A549 (cell line): ENCODE measurements at regions not wholly inside any gene's neighbourhood (a gene's known extent, or its start where the extent isn't known, plus 50 kb on each side); places are given as distances from the start of the nearest gene placed in this dataset.

Experiments
- ATAC-seq, 2 experiments: fragments of 200-7000 bp in 1 of 2; fragments of >200 bp in 1 of 2; cut with Nextera tagmentation in 1 of 2; cut with Tn5 transposase in 1 of 2; 3 replicates each; pipeline versions ENCODE4 v1.8.0 to v1.9.1; 2018 to 2020; ENCODE audit warnings: mild to moderate bottlenecking in 1 of 2, moderate library complexity in 1 of 2
- CTCF ChIA-PET: fragments of 300-600 bp; sonication (Branson Sonifier 250); formaldehyde crosslinking; extraction: SDS; loops from one replicate; lab custom pipeline; 2021; ENCODE audit warnings: antibody characterized with exemption, inconsistent platforms; lab: Yijun Ruan, JAX
- POLR2A ChIA-PET: fragments of 350-600 bp; formaldehyde crosslinking; extraction: SDS; loops from one replicate; lab custom pipeline; 2021; ENCODE audit warnings: antibody characterized with exemption, inconsistent platforms; lab: Yijun Ruan, JAX
- DNase-seq, 2 experiments: peaks; one replicate each; pipeline versions ENCODE4 v3.0.0 to v3.0.0-alpha.2; 2011 to 2016; ENCODE audit warnings: low read depth in 1 of 2, low spot score in 1 of 2
- FAIRE-seq: peaks from 2 replicates; lab custom pipeline; 2011; peaks lifted over from hg19 to GRCh38; lab: Jason Lieb, UNC
- H3K27ac ChIP-seq, 2 experiments: fragments of >200 bp; sonication (Bioruptor Twin); formaldehyde crosslinking; 3 replicates each; pipeline ENCODE4 v1.5.1; 2016 to 2017
- H3K4me1 ChIP-seq: fragments of >200 bp; sonication (Bioruptor Twin); formaldehyde crosslinking; 3 replicates; pipeline ENCODE4 v1.6.1; 2016
- H3K4me2 ChIP-seq: fragments of >200 bp; sonication (Bioruptor Twin); formaldehyde crosslinking; 3 replicates; pipeline ENCODE4 v1.6.1; 2016
- H3K4me3 ChIP-seq: fragments of >200 bp; sonication (Bioruptor Twin); formaldehyde crosslinking; 3 replicates; pipeline ENCODE4 v1.5.1; 2016
- H3K9me3 ChIP-seq: fragments of >200 bp; sonication (Bioruptor Twin); formaldehyde crosslinking; 3 replicates; pipeline ENCODE4 v1.6.1; 2016
- BHLHE40 ChIP-seq: IDR thresholded peaks from 2 replicates; pipeline ENCODE4 v1.6.1; 2012; ENCODE audit warnings: low read depth, low read length, inconsistent platforms
- CHD2 ChIP-seq: fragments of 150-350 bp; IDR thresholded peaks from 2 replicates; pipeline ENCODE4 v1.6.1; 2014; ENCODE audit warnings: low read length; ENCODE audit not compliant: partially characterized antibody
- CTCF ChIP-seq: fragments of >200 bp; sonication (Bioruptor Twin); formaldehyde crosslinking; IDR thresholded peaks from 3 replicates; pipeline ENCODE4 v1.5.1; 2016
- EHMT2 ChIP-seq: fragments of 200-600 bp; sonication (generic); IDR thresholded peaks from 2 replicates; pipeline ENCODE4 v1.6.1; 2016; ENCODE audit warnings: antibody characterized with exemption, low read depth, mild to moderate bottlenecking, moderate library complexity
- ESRRA ChIP-seq: fragments of 150-350 bp; IDR thresholded peaks from 2 replicates; pipeline ENCODE4 v1.6.1; 2014; ENCODE audit warnings: mild to moderate bottlenecking, low read length, borderline replicate concordance
- GATA3 ChIP-seq: IDR thresholded peaks from 2 replicates; pipeline ENCODE4 v1.6.1; 2012; ENCODE audit warnings: borderline replicate concordance
- HOXA7 ChIP-seq: fragments of 250-450 bp; sonication (Bioruptor Pico); IDR thresholded peaks from 2 replicates; pipeline ENCODE4 v1.5.0; 2020; ENCODE audit warnings: mild to moderate bottlenecking, moderate library complexity
- KDM5A ChIP-seq: fragments of 200-600 bp; sonication (generic); IDR thresholded peaks from 2 replicates; pipeline ENCODE4 v1.6.1; 2016; ENCODE audit warnings: antibody characterized with exemption, mild to moderate bottlenecking
- MAFK ChIP-seq: fragments of 450-650 bp; IDR thresholded peaks from 2 replicates; pipeline ENCODE4 v1.6.1; 2014; ENCODE audit not compliant: partially characterized antibody
- NPAS2 ChIP-seq: fragments of 250-450 bp; sonication (Bioruptor Pico); IDR thresholded peaks from 2 replicates; pipeline ENCODE4 v1.8.0; 2022; ENCODE audit warnings: mild to moderate bottlenecking, moderate library complexity, borderline replicate concordance
- PHF8 ChIP-seq: fragments of 200-600 bp; sonication (generic); IDR thresholded peaks from 2 replicates; pipeline ENCODE4 v1.6.1; 2016; ENCODE audit warnings: low read depth, mild to moderate bottlenecking, antibody characterized with exemption, moderate library complexity, borderline replicate concordance
- RARB ChIP-seq: fragments of 250-450 bp; sonication (Bioruptor Pico); IDR thresholded peaks from 2 replicates; pipeline ENCODE4 v1.8.0; 2021; ENCODE audit warnings: mild to moderate bottlenecking, moderate library complexity
- RCOR1 ChIP-seq: fragments of 150-350 bp; IDR thresholded peaks from 2 replicates; pipeline ENCODE4 v1.6.1; 2014; ENCODE audit warnings: antibody characterized with exemption, low read length, low read depth
- RFX5 ChIP-seq: fragments of 450-650 bp; IDR thresholded peaks from 2 replicates; pipeline ENCODE4 v1.7.1; 2014; ENCODE audit warnings: antibody characterized with exemption, mild to moderate bottlenecking, moderate library complexity
- SREBF2 ChIP-seq: fragments of 450-650 bp; IDR thresholded peaks from 2 replicates; pipeline ENCODE4 v1.6.1; 2014; ENCODE audit warnings: mild to moderate bottlenecking, moderate library complexity
- TP53 ChIP-seq: fragments of 250-450 bp; sonication (Bioruptor Pico); IDR thresholded peaks from 2 replicates; pipeline ENCODE4 v1.5.0; 2021; ENCODE audit warnings: mild to moderate bottlenecking, moderate library complexity
- WGBS: methylation state at CpG from one replicate; pipeline ENCODE4 v1.1.6; 2017; ENCODE audit errors: missing lambda C conversion rate; 5-methylcytosine and 5-hydroxymethylcytosine counted together
- TF ChIP-seq, protein P1 (sequence below): IDR thresholded peaks from 2 replicates; pipeline ENCODE4 v1.6.1; 2012; ENCODE audit warnings: low read depth, borderline replicate concordance
- TF ChIP-seq, protein P2 (sequence below): fragments of 200-600 bp; sonication (generic); IDR thresholded peaks from 2 replicates; pipeline ENCODE4 v1.6.1; 2016; ENCODE audit warnings: antibody characterized with exemption, mild to moderate bottlenecking, moderate library complexity
- TF ChIP-seq, protein P3 (sequence below): fragments of 250-450 bp; sonication (Bioruptor Pico); IDR thresholded peaks from 2 replicates; pipeline ENCODE4 v1.5.0; 2020; ENCODE audit warnings: low read depth, mild to moderate bottlenecking, moderate library complexity

GRCh38 chr12:126762150-126762549 is 1504.8 kb upstream of the TMEM132C start:
- H3K27ac ChIP-seq = no peak overlapping the region
- no peak for FAIRE-seq
- ChIA-PET CTCF (interaction anchor here (2.0 kb wide), 1 partner anchor 15 kb away, joined by 5 read pairs; no protein-coding TSS in a partner anchor), POLR2A (no interaction called here)
- H3K4me3 ChIP-seq = no peak overlapping the region
- TF ChIP-seq SREBF2 (no peak), MAFK (no peak), RARB (CRISPR knock-in tag) (no peak), RCOR1 (no peak), EHMT2 (no peak), HOXA7 (CRISPR knock-in tag) (no peak), KDM5A (no peak), BHLHE40 (no peak), CTCF (no peak), CHD2 (no peak)
- TF ChIP-seq, protein P1, sequence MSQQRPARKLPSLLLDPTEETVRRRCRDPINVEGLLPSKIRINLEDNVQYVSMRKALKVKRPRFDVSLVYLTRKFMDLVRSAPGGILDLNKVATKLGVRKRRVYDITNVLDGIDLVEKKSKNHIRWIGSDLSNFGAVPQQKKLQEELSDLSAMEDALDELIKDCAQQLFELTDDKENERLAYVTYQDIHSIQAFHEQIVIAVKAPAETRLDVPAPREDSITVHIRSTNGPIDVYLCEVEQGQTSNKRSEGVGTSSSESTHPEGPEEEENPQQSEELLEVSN = no peak
- TF ChIP-seq, protein P2, sequence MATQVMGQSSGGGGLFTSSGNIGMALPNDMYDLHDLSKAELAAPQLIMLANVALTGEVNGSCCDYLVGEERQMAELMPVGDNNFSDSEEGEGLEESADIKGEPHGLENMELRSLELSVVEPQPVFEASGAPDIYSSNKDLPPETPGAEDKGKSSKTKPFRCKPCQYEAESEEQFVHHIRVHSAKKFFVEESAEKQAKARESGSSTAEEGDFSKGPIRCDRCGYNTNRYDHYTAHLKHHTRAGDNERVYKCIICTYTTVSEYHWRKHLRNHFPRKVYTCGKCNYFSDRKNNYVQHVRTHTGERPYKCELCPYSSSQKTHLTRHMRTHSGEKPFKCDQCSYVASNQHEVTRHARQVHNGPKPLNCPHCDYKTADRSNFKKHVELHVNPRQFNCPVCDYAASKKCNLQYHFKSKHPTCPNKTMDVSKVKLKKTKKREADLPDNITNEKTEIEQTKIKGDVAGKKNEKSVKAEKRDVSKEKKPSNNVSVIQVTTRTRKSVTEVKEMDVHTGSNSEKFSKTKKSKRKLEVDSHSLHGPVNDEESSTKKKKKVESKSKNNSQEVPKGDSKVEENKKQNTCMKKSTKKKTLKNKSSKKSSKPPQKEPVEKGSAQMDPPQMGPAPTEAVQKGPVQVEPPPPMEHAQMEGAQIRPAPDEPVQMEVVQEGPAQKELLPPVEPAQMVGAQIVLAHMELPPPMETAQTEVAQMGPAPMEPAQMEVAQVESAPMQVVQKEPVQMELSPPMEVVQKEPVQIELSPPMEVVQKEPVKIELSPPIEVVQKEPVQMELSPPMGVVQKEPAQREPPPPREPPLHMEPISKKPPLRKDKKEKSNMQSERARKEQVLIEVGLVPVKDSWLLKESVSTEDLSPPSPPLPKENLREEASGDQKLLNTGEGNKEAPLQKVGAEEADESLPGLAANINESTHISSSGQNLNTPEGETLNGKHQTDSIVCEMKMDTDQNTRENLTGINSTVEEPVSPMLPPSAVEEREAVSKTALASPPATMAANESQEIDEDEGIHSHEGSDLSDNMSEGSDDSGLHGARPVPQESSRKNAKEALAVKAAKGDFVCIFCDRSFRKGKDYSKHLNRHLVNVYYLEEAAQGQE = no peak
- TF ChIP-seq, protein P3, sequence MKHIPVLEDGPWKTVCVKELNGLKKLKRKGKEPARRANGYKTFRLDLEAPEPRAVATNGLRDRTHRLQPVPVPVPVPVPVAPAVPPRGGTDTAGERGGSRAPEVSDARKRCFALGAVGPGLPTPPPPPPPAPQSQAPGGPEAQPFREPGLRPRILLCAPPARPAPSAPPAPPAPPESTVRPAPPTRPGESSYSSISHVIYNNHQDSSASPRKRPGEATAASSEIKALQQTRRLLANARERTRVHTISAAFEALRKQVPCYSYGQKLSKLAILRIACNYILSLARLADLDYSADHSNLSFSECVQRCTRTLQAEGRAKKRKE (CRISPR knock-in tag) = no peak
- TF ChIP-seq, all 56 proteins: peak for 0
- WGBS = 10% methylated on average over 4 of the region's 4 CpGs
- Histone ChIP-seq H3K4me1 (no peaks in the 10 kb centered on the region), H3K9me3 (no peaks in the 10 kb centered on the region; the same call in 2 of the 3 replicates), H3K4me2 (no peak overlapping the region)
- ATAC-seq = no peak
- no peak for DNase-seq

GRCh38 chr12:126763359-126763758 is 1503.6 kb upstream of the TMEM132C start:
- no peak for FAIRE-seq
- TF ChIP-seq RFX5 = no peak
- TF ChIP-seq GATA3 = no peak
- no peak for TF ChIP-seq NPAS2
- no peak for TF ChIP-seq ESRRA
- TF ChIP-seq TP53 (CRISPR knock-in tag) = no peak
- TF ChIP-seq PHF8 = no peak
- POLR2A ChIA-PET = no interaction called here
- no peak for DNase-seq
- no peak for ATAC-seq
- Histone ChIP-seq H3K4me3 (no peak overlapping the region), H3K9me3 (no peaks in the 10 kb centered on the region; the same call in 2 of the 3 replicates), H3K4me2 (no peak overlapping the region), H3K27ac (no peak overlapping the region), H3K4me1 (no peaks in the 10 kb centered on the region)
- CTCF ChIA-PET = interaction anchor here (2.0 kb wide), 1 partner anchor 16 kb away, joined by 5 read pairs; no protein-coding TSS in a partner anchor
- WGBS = 4% methylated on average over 2 of the region's 2 CpGs
